ENCODE measurements at regions not wholly inside any gene's neighbourhood (a gene's known extent, or its start where the extent isn't known, plus 50 kb on each side); places are given as distances from the start of the nearest gene placed in this dataset.
A peak's percentile ranks its signal among the peaks of the same experiment; 100 is the strongest.

GRCh38 chr2:42920446-42921146 lies 128.2 kb upstream of the HAAO start:
- DNase-seq (ENCODE audit: low read depth in 2 of 2), result no peak

DNA sequence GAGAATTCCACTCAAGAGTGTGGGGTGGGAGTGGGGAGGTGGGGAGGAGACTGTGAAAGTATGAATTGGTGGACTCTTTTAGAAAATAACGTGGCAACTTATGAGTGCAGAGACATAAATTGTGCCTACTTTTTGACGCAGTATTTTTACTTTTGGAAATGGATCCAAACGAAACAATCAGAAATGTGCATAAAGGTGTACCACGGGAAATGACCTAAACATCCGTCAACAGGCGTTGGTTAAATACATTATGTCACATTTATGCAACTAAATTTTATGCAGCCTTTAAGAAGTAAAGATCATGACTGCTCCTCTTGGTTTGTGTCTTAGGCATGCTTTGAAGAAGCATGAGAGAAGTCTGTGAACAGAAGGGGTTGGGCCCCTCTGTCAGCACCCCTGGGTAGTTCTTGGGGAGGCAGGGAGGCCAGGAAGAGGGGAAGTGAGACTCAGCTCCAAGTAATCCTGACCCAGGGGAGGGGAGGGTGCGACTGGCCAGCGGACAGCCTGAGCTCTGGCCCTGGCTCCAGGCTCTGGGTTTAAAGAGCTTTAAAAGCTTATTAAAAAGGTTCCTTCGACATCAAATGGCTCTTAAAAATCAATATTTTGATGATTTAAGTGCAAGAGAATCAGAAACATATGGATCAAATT lies 126.4 kb upstream of the HAAO start:
- DNase-seq (ENCODE audit: low read depth in 2 of 2), result no peak

GRCh38 chr2:42918041-42918440 lies 125.7 kb upstream of the HAAO start:
- no peak for DNase-seq (ENCODE audit: low read depth in 2 of 2)

- DNase-seq (ENCODE audit: low read depth in 2 of 2), result peak; percentile 89 to 90
Measured at GRCh38 chr2:42917425-42917927, 125.1 kb upstream of the HAAO start.

- DNase-seq (ENCODE audit: low read depth in 2 of 2), result no peak
Measured at GRCh38 chr2:42916324-42916723, 123.9 kb upstream of the HAAO start.

DNA sequence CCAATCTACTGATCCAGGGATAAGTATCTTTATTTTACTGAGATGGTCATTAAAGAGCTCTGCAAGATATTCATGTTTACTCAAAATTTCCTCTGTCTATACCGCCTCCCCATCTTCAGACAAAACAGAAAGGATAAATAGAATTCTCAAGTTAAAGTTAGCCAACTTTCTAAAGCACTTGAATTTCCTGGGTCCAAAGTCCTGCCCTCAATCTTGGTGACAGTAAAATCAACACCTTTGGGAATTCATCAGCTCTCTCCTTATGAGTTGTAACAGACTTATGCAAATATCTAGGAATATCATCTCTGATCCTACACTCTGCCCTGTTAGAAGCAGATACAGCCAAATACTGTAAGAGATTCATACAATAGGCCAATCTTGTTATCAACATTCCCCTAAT lies 122.5 kb upstream of the HAAO start:
- DNase-seq (ENCODE audit: low read depth in 2 of 2), result no peak

- DNase-seq (ENCODE audit: low read depth in 2 of 2), result no peak
Measured at GRCh38 chr2:42914314-42914713, 121.9 kb upstream of the HAAO start.

DNA sequence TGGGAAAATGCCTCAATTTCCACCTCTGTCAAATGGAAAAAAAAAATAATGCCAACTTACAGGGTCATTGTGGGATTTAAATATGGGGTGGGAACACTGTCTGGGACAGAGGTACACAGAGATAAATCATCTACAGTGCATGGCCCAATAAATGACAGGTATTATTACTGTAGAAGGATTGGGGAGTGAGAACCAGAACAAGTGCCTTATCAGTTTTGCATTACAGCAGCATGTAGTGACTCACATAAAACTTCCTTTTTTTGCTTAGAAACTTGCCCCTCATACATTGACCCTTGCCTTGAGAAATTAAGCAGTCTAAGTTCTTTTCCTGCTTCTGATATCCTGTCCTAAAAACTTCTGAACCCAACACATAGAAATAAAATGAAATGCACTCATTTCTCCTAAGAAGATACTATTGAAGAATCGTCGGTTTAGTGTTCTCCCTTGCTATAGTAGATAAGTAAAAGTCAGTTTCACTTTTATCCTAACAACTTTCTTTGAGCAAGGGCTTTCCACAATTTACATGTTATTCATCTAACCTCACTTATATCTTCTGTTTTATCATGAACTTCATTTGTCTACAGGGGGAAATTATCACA lies 121.0 kb upstream of the HAAO start:
- DNase-seq (ENCODE audit: low read depth in 2 of 2), result no peak

- DNase-seq (ENCODE audit: low read depth in 2 of 2), result no peak
Measured at GRCh38 chr2:42910645-42911405, 118.4 kb upstream of the HAAO start.

DNA sequence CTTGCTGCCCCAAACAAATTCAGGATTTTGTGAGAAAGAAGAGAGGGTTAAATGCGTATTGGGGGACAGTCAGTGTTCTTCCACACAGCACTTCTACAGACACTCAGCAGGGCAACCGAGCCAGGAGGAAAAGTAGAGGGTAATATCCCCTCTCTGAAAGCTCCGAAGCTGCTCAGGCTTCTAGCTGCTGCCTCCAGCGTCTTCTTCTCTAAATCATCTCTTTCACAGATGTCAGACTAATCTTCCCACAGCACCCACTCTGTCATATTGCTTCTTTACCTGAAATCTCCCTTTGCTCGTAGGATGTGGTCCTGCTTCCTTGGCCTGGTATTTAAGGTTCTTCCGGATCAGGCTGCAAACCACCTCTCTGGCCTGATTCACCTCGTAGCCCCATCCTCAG lies 117.6 kb upstream of the HAAO start:
- no peak for DNase-seq (ENCODE audit: low read depth in 2 of 2)

GRCh38 chr2:42908518-42909200 lies 116.3 kb upstream of the HAAO start:
- no peak for DNase-seq (ENCODE audit: low read depth in 2 of 2)

GRCh38 chr2:42907835-42908234 lies 115.5 kb upstream of the HAAO start:
- DNase-seq (ENCODE audit: low read depth in 2 of 2), result no peak

DNA sequence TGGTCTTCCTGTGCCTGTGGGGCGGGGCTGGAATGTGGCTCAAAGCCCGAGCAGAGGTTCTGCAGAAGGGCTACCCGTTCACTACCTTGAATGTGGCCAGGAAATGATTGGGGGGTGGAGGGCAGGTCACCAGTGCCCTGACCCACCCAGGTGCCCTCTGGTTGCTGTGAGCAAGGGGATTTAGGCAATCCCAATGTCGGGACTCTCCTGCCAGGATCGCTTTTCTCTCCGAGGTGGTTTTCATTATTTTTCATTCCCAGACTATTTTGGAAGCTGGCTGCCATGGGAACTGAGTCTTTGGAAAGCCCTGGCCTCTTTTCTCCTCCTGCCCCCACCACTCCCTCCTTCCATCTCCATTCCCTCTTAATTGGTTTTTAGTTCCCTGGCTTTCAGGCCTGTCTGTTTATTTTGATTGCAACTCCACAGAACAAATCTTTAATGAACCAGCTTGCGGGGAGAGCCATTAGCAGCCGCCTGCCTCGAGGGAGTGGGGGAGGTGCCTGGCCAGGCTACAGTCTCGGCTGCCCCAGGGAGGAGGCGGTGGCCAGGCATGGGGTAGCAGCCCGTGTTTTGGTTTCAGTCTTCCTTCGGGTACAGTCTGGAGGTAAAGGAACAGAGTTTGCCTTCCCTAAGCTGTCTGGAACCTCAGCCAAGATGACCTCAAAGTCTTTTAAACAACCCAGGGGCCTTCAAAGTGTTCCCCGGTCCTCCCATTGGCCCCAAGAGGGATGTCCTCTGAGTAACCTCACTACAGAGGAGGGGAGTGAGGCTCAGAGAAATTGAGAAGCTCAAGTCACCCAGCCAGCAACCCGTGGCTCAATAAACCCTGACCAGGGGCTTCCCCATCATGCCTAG lies 114.4 kb upstream of the HAAO start:
- no peak for DNase-seq (ENCODE audit: low read depth in 2 of 2)

DNA sequence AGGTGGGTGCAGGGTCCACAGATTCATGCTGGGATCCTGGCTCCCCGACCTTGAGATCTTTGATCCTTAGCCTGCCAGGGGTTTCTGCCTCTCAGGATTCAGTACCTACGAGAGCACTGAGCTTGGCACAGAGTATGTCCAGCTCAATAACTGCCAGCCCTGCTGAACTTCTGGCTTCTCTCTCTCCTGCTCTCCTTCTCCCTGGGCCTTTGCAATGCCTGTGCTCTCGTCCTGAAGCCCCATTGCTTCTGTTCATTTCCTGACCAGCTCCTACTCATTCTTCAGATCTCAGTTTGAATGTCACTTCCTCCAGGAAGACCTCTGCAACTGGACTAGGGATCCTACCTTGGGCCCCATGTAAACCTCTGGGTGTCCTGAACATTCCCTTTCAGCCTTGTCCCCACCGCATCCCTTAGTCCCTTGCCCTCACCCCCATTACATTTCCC lies 113.8 kb upstream of the HAAO start:
- no peak for DNase-seq (ENCODE audit: low read depth in 2 of 2)

DNA sequence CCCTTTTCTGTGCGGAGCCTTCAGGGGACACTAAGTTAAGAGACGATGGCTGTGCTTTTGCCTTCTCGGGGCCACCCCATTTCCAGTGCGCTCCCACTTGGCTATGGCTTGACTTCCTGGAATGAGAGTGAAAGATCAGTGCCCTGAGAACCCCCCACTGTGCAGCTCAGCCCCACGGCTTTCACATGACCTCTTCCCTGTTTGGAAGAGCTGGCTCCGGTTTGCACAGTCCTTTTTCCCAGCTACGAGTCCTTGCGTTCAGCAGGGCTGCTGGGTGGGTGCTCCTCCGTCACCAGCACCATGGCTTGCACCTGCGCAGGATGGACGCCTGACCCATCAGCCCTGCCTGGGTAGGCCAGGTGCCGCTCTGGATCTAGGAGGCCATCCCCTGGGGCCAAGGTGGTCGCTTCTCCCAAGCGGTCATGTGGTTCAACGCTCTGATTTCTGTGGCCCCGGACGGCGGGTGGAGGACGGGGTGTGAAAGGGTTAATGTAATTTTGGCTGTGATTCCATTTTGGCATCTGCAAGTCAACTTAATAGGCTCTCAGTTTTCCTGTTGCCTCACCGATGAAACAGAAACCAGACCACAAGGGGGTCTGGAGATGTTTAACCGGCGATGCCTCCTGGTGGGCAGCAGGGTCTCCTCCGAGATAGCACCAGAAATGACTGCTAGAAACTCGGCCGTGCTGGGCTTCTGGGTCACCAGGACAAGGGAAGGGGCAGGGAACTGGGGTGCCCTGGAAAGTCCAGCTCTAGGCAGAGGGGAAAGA lies 113.1 kb upstream of the HAAO start:
- peak; percentile 74 to 75 for DNase-seq (ENCODE audit: low read depth in 2 of 2)

DNA sequence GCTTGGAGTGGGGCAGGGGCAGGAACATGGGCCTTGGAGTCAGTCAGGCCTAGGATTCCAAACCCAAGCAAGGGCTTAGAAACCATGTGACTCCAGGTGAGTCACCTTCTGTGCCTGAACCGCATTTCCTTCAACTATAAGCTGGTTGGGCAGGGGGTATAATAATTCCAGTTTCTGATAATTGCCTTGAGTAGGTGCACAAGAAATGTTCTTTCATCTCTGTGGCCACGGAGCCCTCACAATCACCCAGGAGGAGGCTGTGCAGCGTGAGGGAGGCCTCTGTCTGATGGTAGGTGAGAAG lies 112.1 kb upstream of the HAAO start:
- no peak for DNase-seq (ENCODE audit: low read depth in 2 of 2)

DNA sequence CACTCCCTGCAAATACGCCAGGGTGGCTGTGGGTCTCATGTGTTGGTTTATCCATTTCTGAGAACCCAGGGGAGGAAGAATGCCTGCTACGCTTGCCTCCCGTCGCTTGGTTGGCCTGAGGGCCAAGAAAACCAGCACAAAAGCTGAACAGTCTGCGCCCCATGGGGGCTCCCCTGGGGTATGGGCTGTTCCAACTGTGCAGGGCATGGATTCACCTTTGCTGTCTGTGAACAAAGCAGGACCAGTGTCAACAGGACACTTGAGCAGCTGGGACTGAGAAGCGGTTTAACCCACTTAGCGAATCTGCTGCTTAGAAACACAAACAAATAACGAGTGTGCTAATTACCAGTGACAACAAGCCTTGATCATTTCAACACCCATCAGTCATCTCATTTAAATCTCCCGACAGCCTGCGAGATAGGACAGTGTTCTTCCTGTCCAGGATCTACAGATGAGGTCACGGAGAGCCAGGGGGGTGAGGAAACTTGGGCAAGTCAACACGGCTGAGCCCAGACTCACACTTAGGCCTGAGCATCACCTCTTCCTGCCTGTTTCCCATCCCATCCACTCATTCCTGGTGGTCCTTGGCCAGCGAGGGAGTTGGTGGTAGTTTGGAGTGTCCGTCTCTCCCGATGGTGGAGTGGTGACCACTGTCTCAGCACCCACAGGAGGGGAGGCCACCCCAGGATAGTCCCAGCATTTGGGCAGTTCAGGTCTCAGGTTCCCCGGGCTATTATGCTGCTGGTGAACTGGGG lies 111.6 kb upstream of the HAAO start:
- DNase-seq (ENCODE audit: low read depth in 2 of 2), result no peak

GRCh38 chr2:42902939-42903709 lies 110.7 kb upstream of the HAAO start:
- no peak for DNase-seq (ENCODE audit: low read depth in 2 of 2)

All from fibroblast of skin of left biceps (primary cell).